IPS-NIHi7 (cell line): ENCODE measurements at regions not wholly inside any gene's neighbourhood (a gene's known extent, or its start where the extent isn't known, plus 50 kb on each side); places are given as distances from the start of the nearest gene placed in this dataset.

Experiments used
- DNase-seq: peaks from one replicate; pipeline ENCODE4 v3.0.0; 2012; ENCODE audit warnings: mixed read lengths; ENCODE audit errors: extremely low spot score

- no peak for DNase-seq
These were observed 66.6 kb upstream of the CCN6 start for GRCh38 chr6:111987295-111987694.

GRCh38 chr6:111988926-111989325 lies 65.0 kb upstream of the CCN6 start:
- DNase-seq: no peak

- no peak for DNase-seq
These were observed 64.2 kb upstream of the CCN6 start for GRCh38 chr6:111989743-111990142.

- no peak for DNase-seq
These were observed 63.7 kb upstream of the CCN6 start for GRCh38 chr6:111990214-111990613.

GRCh38 chr6:111992851-111993250 lies 61.1 kb upstream of the CCN6 start:
- DNase-seq: no peak

GRCh38 chr6:111993342-111993741 lies 60.6 kb upstream of the CCN6 start:
- no peak for DNase-seq

- no peak for DNase-seq
These were observed 59.1 kb upstream of the CCN6 start for GRCh38 chr6:111994791-111995190.

- DNase-seq: no peak
These were observed 58.5 kb upstream of the CCN6 start for GRCh38 chr6:111995404-111995803.

- no peak for DNase-seq
These were observed 57.6 kb upstream of the CCN6 start for GRCh38 chr6:111996144-111996865.

- DNase-seq: peak; percentile 87
These were observed 56.6 kb upstream of the CCN6 start for GRCh38 chr6:111997078-111997852.

GRCh38 chr6:111997853-111998208 lies 56.1 kb upstream of the CCN6 start:
- no peak for DNase-seq

- no peak for DNase-seq
These were observed 51.6 kb upstream of the CCN6 start for GRCh38 chr6:112002307-112002706.
